SK-N-SH (cell line): ENCODE measurements at regions not wholly inside any gene's neighbourhood (a gene's known extent, or its start where the extent isn't known, plus 50 kb on each side); places are given as distances from the start of the nearest gene placed in this dataset.

Experiments used
- CTCF ChIA-PET: fragments of 300-600, 350-600 bp; formaldehyde crosslinking; extraction: SDS; loops from one replicate; lab custom pipeline; 2021; lab: Yijun Ruan, JAX
- POLR2A ChIA-PET: fragments of 350-600 bp; sonication (Branson Sonifier 250); formaldehyde crosslinking; extraction: SDS; loops from one replicate; lab custom pipeline; 2020; ENCODE audit warnings: antibody characterized with exemption, inconsistent platforms; lab: Yijun Ruan, JAX
- DNase-seq: peaks from one replicate; pipeline ENCODE4 v3.0.0; 2012
- H2AFZ ChIP-seq: fragments of 200-600 bp; sonication (generic); 2 replicates; pipeline ENCODE4 v1.8.1; 2016; ENCODE audit warnings: antibody characterized with exemption, mild to moderate bottlenecking, low read depth
- H3F3A ChIP-seq: fragments of 200-600 bp; sonication (generic); replicated peaks from 2 replicates; pipeline ENCODE3; 2016; ENCODE audit warnings: antibody characterized with exemption, mild to moderate bottlenecking; ENCODE audit not compliant: insufficient read depth
- H3K27ac ChIP-seq, 2 experiments: fragments of 200-500 bp in 1 of 2; fragments of 200-600 bp in 1 of 2; sonication (Bioruptor generic) in 1 of 2; sonication (generic), shearing (Covaris generic) in 1 of 2; 2 replicates each; pipeline versions ENCODE4 v1.5.1 to v1.6.1; 2014 to 2016; ENCODE audit warnings: low read depth in 2 of 2, inconsistent platforms in 1 of 2, low read length in 1 of 2, mild to moderate bottlenecking in 1 of 2, mixed read lengths in 1 of 2
- H3K27me3 ChIP-seq: fragments of 200-600 bp; sonication (generic), shearing (Covaris generic); 2 replicates; pipeline ENCODE4 v1.6.1; 2016; ENCODE audit warnings: mixed run types; ENCODE audit not compliant: insufficient read depth
- H3K36me3 ChIP-seq, 2 experiments: fragments of 200-500 bp in 1 of 2; fragments of 200-600 bp in 1 of 2; sonication (Bioruptor generic) in 1 of 2; sonication (generic) in 1 of 2; replicated peaks in 1 of 2; 2 replicates each; pipeline versions ENCODE3 to v1.5.1; 2014 to 2016; ENCODE audit warnings: low read length in 1 of 2, mild to moderate bottlenecking in 1 of 2; ENCODE audit not compliant: insufficient read depth in 2 of 2, control insufficient read depth in 1 of 2
- H3K4me1 ChIP-seq, 2 experiments: fragments of 200-500 bp in 1 of 2; fragments of 200-600 bp in 1 of 2; sonication (Bioruptor generic) in 1 of 2; sonication (generic), shearing (Covaris generic) in 1 of 2; 2 replicates each; pipeline versions ENCODE4 v1.5.1 to v1.6.1; 2014 to 2016; ENCODE audit warnings: low read depth in 1 of 2, low read length in 1 of 2, mixed run types in 1 of 2; ENCODE audit not compliant: insufficient read depth in 2 of 2, control insufficient read depth in 1 of 2
- H3K4me2 ChIP-seq: fragments of 200-600 bp; sonication (generic), shearing (Covaris generic); 2 replicates; pipeline ENCODE4 v1.6.1; 2017; ENCODE audit warnings: mixed run types
- H3K4me3 ChIP-seq, 2 experiments: fragments of 200-500 bp in 1 of 2; fragments of 200-600 bp in 1 of 2; sonication (Bioruptor generic) in 1 of 2; sonication (generic), shearing (Covaris generic) in 1 of 2; 2 replicates each; pipeline versions ENCODE4 v1.5.1 to v1.8.1; 2014 to 2016; ENCODE audit warnings: low read depth in 2 of 2, inconsistent platforms in 1 of 2, low read length in 1 of 2, mild to moderate bottlenecking in 1 of 2, mixed read lengths in 1 of 2, moderate library complexity in 1 of 2
- H3K79me2 ChIP-seq: fragments of 200-600 bp; sonication (generic); 2 replicates; pipeline ENCODE4 v1.8.1; 2017; ENCODE audit warnings: mild to moderate bottlenecking; ENCODE audit not compliant: insufficient read depth
- H3K9ac ChIP-seq: fragments of 200-600 bp; sonication (generic); 2 replicates; pipeline ENCODE4 v1.6.1; 2017; ENCODE audit warnings: mixed run types
- H3K9me2 ChIP-seq: fragments of 200-600 bp; sonication (generic); 2 replicates; pipeline ENCODE4 v1.6.1; 2017; ENCODE audit warnings: mixed run types
- H3K9me3 ChIP-seq: fragments of 200-600 bp; sonication (generic); 2 replicates; pipeline ENCODE4 v1.6.1; 2017; ENCODE audit warnings: mixed run types, mild to moderate bottlenecking, moderate library complexity
- H4K20me1 ChIP-seq: fragments of 200-600 bp; sonication (generic); 2 replicates; pipeline ENCODE4 v1.6.1; 2017; ENCODE audit warnings: mild to moderate bottlenecking, mixed run types; ENCODE audit not compliant: insufficient read depth
- CHD2 ChIP-seq: fragments of 150-350 bp; IDR thresholded peaks from 2 replicates; pipeline ENCODE4 v1.6.1; 2018; ENCODE audit warnings: low read length; ENCODE audit not compliant: partially characterized antibody
- ELF1 ChIP-seq: IDR thresholded peaks from 2 replicates; pipeline ENCODE4 v1.4.0; 2012
- FOXJ3 ChIP-seq: sonication (generic); formaldehyde crosslinking; IDR thresholded peaks from 2 replicates; pipeline ENCODE4 v1.5.1; 2020; ENCODE audit warnings: mild to moderate bottlenecking, missing genetic modification reagents
- FOXM1 ChIP-seq: IDR thresholded peaks from 2 replicates; pipeline ENCODE4 v1.4.0; 2012; ENCODE audit warnings: low read depth, mild to moderate bottlenecking
- GATA2 ChIP-seq: sonication (generic); formaldehyde crosslinking; IDR thresholded peaks from 2 replicates; pipeline ENCODE4 v1.5.0; 2020; ENCODE audit warnings: mild to moderate bottlenecking, missing genetic modification reagents
- JUND ChIP-seq: IDR thresholded peaks from 2 replicates; pipeline ENCODE4 v1.4.0; 2012
- MXI1 ChIP-seq: IDR thresholded peaks from 2 replicates; pipeline ENCODE4 v1.6.1; 2012; ENCODE audit warnings: mild to moderate bottlenecking, low read depth, low read length, improper control_type of control experiment
- NRF1 ChIP-seq: IDR thresholded peaks from 2 replicates; pipeline ENCODE4 v1.6.1; 2012; ENCODE audit warnings: low read depth, mild to moderate bottlenecking, low read length
- PBX3 ChIP-seq: IDR thresholded peaks from 2 replicates; pipeline ENCODE4; 2012
- RAD21 ChIP-seq: IDR thresholded peaks from 2 replicates; pipeline ENCODE4 v1.6.1; 2012; ENCODE audit warnings: mild to moderate bottlenecking, low read length
- RCOR1 ChIP-seq: fragments of 150-350 bp; IDR thresholded peaks from 2 replicates; pipeline ENCODE4 v1.6.1; 2017; ENCODE audit warnings: antibody characterized with exemption, low read length
- RXRA ChIP-seq: IDR thresholded peaks from 2 replicates; pipeline ENCODE4 v1.4.0; 2012; ENCODE audit warnings: low read depth, mild to moderate bottlenecking, borderline replicate concordance
- SIN3A ChIP-seq: IDR thresholded peaks from 2 replicates; pipeline ENCODE4 v1.6.1; 2012; ENCODE audit warnings: low read depth, mild to moderate bottlenecking, low read length, moderate library complexity, borderline replicate concordance
- SMC3 ChIP-seq: IDR thresholded peaks from 2 replicates; pipeline ENCODE4 v1.6.1; 2012; ENCODE audit warnings: low read depth, low read length, improper control_type of control experiment
- TCF12 ChIP-seq: IDR thresholded peaks from 2 replicates; pipeline ENCODE4 v1.4.0; 2012
- USF1 ChIP-seq: IDR thresholded peaks from 2 replicates; pipeline ENCODE4 v1.4.0; 2012; ENCODE audit warnings: low read depth, borderline replicate concordance
- YY1 ChIP-seq: IDR thresholded peaks from 2 replicates; pipeline ENCODE4 v1.4.0; 2012; ENCODE audit warnings: low read depth, mild to moderate bottlenecking
- WGBS: methylation state at CpG from one replicate; pipeline ENCODE4 v1.1.6; 2017; ENCODE audit warnings: low lambda C conversion rate; 5-methylcytosine and 5-hydroxymethylcytosine counted together
- TF ChIP-seq, protein P1 (sequence below): IDR thresholded peaks from 2 replicates; pipeline ENCODE4 v1.6.1; 2012; ENCODE audit warnings: mild to moderate bottlenecking, low read depth, low read length, moderate library complexity
- TF ChIP-seq, protein P2 (sequence below): IDR thresholded peaks from 2 replicates; pipeline ENCODE4 v1.4.0; 2012; ENCODE audit warnings: low read depth

GRCh38 chr14:84806622-84807021 lies 723.3 kb upstream of the FLRT2 start:
- H3K27ac ChIP-seq = no peak overlapping the region
- no peak for TF ChIP-seq TCF12
- TF ChIP-seq CHD2 = no peak
- TF ChIP-seq JUND = no peak
- no peaks in the 10 kb centered on the region for H3K27me3 ChIP-seq
- DNase-seq = no peak
- no peak overlapping the region for H2AFZ ChIP-seq
- no peak overlapping the region for H3K4me2 ChIP-seq
- ChIA-PET CTCF (interaction anchor here (0.9 to 1.2 kb wide), 2 partner anchors 9 to 22 kb away, joined by 3 read pairs; no protein-coding TSS in a partner anchor), POLR2A (no interaction called here)
- WGBS = 28% methylated on average over 4 of the region's 4 CpGs
- H3K4me3 ChIP-seq = no peak overlapping the region
- no peaks in the 10 kb centered on the region for H3K4me1 ChIP-seq
- H3K9ac ChIP-seq = no peak overlapping the region
- H4K20me1 ChIP-seq = no peaks in the 10 kb centered on the region
- H3F3A ChIP-seq = no peaks in the 10 kb centered on the region
- H3K79me2 ChIP-seq = no peaks in the 10 kb centered on the region
- no peaks in the 10 kb centered on the region for H3K9me3 ChIP-seq
- H3K9me2 ChIP-seq = no peaks in the 10 kb centered on the region
- no peaks in the 10 kb centered on the region for H3K36me3 ChIP-seq

DNA sequence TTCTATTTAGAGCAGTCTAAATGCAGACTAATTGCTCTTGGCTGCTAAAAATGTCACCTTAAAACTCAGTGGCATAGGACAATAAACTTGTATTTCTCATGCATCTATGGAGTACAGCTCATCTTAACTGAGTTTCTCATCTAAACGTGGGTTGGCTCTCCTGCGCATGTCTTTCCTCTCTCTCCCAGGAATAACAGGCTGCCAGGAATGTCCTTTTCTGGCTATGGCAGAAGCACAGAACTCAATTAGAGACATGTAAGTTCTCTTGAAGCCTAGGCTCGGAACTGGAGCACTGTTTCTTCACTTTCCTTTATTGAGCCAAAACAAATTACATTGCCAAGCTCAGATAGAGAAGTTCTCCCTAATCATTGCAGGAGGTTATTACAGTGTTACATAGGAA lies 722.3 kb upstream of the FLRT2 start:
- no peak for DNase-seq
- Histone ChIP-seq H4K20me1 (no peaks in the 10 kb centered on the region), H3K4me3 (no peak overlapping the region), H3K9me2 (no peaks in the 10 kb centered on the region), H3F3A (no peaks in the 10 kb centered on the region), H3K9me3 (no peaks in the 10 kb centered on the region), H3K9ac (no peak overlapping the region), H3K4me2 (no peak overlapping the region), H3K27me3 (no peaks in the 10 kb centered on the region), H3K79me2 (no peaks in the 10 kb centered on the region)
- CTCF ChIA-PET = no interaction called here
- WGBS = 27% methylated on average over 3 of the region's 3 CpGs
- TF ChIP-seq USF1 (no peak), NRF1 (no peak), FOXM1 (no peak), SMC3 (no peak)
- TF ChIP-seq, protein P1, sequence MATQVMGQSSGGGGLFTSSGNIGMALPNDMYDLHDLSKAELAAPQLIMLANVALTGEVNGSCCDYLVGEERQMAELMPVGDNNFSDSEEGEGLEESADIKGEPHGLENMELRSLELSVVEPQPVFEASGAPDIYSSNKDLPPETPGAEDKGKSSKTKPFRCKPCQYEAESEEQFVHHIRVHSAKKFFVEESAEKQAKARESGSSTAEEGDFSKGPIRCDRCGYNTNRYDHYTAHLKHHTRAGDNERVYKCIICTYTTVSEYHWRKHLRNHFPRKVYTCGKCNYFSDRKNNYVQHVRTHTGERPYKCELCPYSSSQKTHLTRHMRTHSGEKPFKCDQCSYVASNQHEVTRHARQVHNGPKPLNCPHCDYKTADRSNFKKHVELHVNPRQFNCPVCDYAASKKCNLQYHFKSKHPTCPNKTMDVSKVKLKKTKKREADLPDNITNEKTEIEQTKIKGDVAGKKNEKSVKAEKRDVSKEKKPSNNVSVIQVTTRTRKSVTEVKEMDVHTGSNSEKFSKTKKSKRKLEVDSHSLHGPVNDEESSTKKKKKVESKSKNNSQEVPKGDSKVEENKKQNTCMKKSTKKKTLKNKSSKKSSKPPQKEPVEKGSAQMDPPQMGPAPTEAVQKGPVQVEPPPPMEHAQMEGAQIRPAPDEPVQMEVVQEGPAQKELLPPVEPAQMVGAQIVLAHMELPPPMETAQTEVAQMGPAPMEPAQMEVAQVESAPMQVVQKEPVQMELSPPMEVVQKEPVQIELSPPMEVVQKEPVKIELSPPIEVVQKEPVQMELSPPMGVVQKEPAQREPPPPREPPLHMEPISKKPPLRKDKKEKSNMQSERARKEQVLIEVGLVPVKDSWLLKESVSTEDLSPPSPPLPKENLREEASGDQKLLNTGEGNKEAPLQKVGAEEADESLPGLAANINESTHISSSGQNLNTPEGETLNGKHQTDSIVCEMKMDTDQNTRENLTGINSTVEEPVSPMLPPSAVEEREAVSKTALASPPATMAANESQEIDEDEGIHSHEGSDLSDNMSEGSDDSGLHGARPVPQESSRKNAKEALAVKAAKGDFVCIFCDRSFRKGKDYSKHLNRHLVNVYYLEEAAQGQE = no peak
- TF ChIP-seq, all 33 proteins: peak for 0
- POLR2A ChIA-PET = no interaction called here
- Histone ChIP-seq H2AFZ (no peak overlapping the region), H3K27ac (no peak overlapping the region), H3K36me3 (no peaks in the 10 kb centered on the region), H3K4me1 (no peaks in the 10 kb centered on the region)

- ChIA-PET POLR2A (no interaction called here), CTCF (no interaction called here)
- Histone ChIP-seq H3K27ac (no peak overlapping the region), H3K9me3 (no peaks in the 10 kb centered on the region), H3K36me3 (no peaks in the 10 kb centered on the region), H3K27me3 (no peaks in the 10 kb centered on the region), H4K20me1 (no peaks in the 10 kb centered on the region), H3K9ac (no peak overlapping the region), H3K9me2 (no peaks in the 10 kb centered on the region), H3K4me3 (no peak overlapping the region), H3F3A (no peaks in the 10 kb centered on the region), H3K4me2 (no peak overlapping the region), H2AFZ (no peak overlapping the region), H3K79me2 (no peaks in the 10 kb centered on the region), H3K4me1 (no peaks in the 10 kb centered on the region)
- 5% methylated on average over 2 of the region's 2 CpGs for WGBS
- no peak for DNase-seq
- TF ChIP-seq GATA2 (CRISPR knock-in tag) = no peak
- TF ChIP-seq RAD21 = no peak
- TF ChIP-seq, protein P2, sequence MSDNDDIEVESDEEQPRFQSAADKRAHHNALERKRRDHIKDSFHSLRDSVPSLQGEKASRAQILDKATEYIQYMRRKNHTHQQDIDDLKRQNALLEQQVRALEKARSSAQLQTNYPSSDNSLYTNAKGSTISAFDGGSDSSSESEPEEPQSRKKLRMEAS = no peak
- no peak for TF ChIP-seq RCOR1
- no peak for TF ChIP-seq YY1
- TF ChIP-seq MXI1 = no peak
- no peak for TF ChIP-seq PBX3
- TF ChIP-seq RXRA = no peak
- TF ChIP-seq SIN3A = no peak
- TF ChIP-seq NRF1 = no peak
- no peak for TF ChIP-seq FOXJ3 (CRISPR knock-in tag)
- TF ChIP-seq ELF1 = no peak
Observed at GRCh38 chr14:84809158-84809557, 720.8 kb upstream of the FLRT2 start.
